ENCODE measurements at regions not wholly inside any gene's neighbourhood (a gene's known extent, or its start where the extent isn't known, plus 50 kb on each side); places are given as distances from the start of the nearest gene placed in this dataset.

GRCh38 chr5:112573441-112573840 lies 154.4 kb upstream of the EPB41L4A start:
- TF ChIP-seq CTCF (IDR thresholded peaks at IDR 0.05) = no peak
- no peaks in the 10 kb centered on the region for H3K36me3 ChIP-seq (ENCODE audit: low read depth, missing control alignments)
- intact Hi-C loops (cut with DNase I; ENCODE audit: low total_unique reads) = no loop called here
- no peaks in the 10 kb centered on the region for H3K9me3 ChIP-seq
- H3K4me3 ChIP-seq = no peak overlapping the region
- WGBS, 2 donors = 91 to 95% methylated on average over 3 of the region's 3 CpGs
- no peak for DNase-seq
- no peak overlapping the region for H3K27ac ChIP-seq
- H3K27me3 ChIP-seq = no peaks in the 10 kb centered on the region
- peaks cover 4% of the 10 kb centered on the region for H3K4me1 ChIP-seq

DNA sequence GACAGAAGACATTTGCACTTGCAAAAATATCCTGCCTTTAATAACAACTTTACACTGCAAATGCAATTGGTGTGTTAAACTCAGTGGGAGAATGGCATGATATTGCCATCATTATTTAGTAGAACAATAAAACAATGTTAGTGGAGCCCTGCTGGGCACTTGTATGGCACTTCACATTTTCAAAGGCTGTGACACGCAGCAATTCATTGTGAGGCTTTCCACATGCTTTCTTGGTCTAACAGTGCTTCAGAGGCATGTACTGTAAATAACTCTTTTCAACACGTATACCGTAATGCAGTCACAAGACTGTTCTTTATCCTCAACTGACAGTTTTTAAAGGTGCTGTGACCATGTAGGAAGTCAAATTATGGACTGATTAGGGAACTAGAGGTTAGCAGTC lies 155.5 kb upstream of the EPB41L4A start:
- no peaks in the 10 kb centered on the region for H3K36me3 ChIP-seq (ENCODE audit: low read depth, missing control alignments)
- no peaks in the 10 kb centered on the region for H3K27me3 ChIP-seq
- peaks cover 4% of the 10 kb centered on the region for H3K4me1 ChIP-seq
- no peak overlapping the region for H3K4me3 ChIP-seq
- H3K27ac ChIP-seq = no peak overlapping the region
- no peaks in the 10 kb centered on the region for H3K9me3 ChIP-seq
- TF ChIP-seq POLR2A (IDR thresholded peaks at IDR 0.05) = no peak
- TF ChIP-seq CTCF (IDR thresholded peaks at IDR 0.05) = no peak
- DNase-seq = no peak
- 71 to 82% methylated on average over 3 of the region's 3 CpGs for WGBS, 2 donors
- intact Hi-C loops (cut with DNase I; ENCODE audit: low total_unique reads) = no loop called here

GRCh38 chr5:112576298-112576925 lies 157.3 kb upstream of the EPB41L4A start:
- Histone ChIP-seq H3K4me1 (peaks cover 4% of the 10 kb centered on the region), H3K36me3 (ENCODE audit: low read depth, missing control alignments) (no peaks in the 10 kb centered on the region), H3K9me3 (no peaks in the 10 kb centered on the region), H3K4me3 (no peak overlapping the region), H3K27ac (peak overlapping the region in 1 of 2 donors; percentile 36), H3K27me3 (no peaks in the 10 kb centered on the region)
- DNase-seq = peak; percentile 23
- no peak for TF ChIP-seq CTCF (IDR thresholded peaks at IDR 0.05)
- TF ChIP-seq POLR2A (IDR thresholded peaks at IDR 0.05) = no peak
- intact Hi-C loops (cut with DNase I; ENCODE audit: low total_unique reads) = no loop called here
- WGBS, 2 donors = 43 to 61% methylated on average over 3 of the region's 3 CpGs

DNA sequence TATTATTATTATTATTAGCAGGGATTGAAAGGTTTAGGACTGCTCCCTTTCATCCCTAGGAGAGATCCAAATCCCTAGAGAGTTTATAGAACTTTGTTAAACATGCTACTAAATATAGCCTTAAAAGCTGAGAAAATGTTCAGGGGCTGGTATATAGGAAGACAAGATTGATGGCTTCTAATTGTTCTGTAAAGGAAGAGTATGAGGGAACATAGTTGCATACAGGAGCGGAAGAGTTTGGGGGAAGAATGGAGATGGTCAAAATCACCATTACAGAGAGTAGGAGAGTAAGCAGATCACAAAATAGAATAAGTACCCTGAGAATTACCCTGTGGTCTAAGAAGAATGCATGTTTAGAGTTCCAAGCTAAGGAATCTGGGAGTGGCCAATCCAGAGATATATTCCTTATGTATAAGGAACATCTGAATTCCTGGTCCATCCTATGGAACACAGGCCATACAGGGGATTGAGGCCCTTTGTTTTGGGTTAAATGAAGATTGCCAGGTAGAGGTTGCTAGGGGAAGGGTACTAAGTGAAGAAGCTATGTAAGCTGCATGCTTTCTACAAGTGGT lies 158.0 kb upstream of the APC start:
- intact Hi-C loops (cut with DNase I; ENCODE audit: low total_unique reads) = no loop called here
- DNase-seq = no peak
- no peaks in the 10 kb centered on the region for H3K9me3 ChIP-seq
- 95 to 97% methylated on average over 1 of the region's 1 CpG for WGBS, 2 donors
- H3K27me3 ChIP-seq = no peaks in the 10 kb centered on the region
- no peak overlapping the region for H3K4me3 ChIP-seq
- no peaks in the 10 kb centered on the region for H3K36me3 ChIP-seq (ENCODE audit: low read depth, missing control alignments)
- no peak for TF ChIP-seq CTCF (IDR thresholded peaks at IDR 0.05)
- no peak for TF ChIP-seq POLR2A (IDR thresholded peaks at IDR 0.05)
- peaks cover 4% of the 10 kb centered on the region for H3K4me1 ChIP-seq
- H3K27ac ChIP-seq = no peak overlapping the region

- no peaks in the 10 kb centered on the region for H3K27me3 ChIP-seq
- H3K4me3 ChIP-seq = no peak overlapping the region
- no peaks in the 10 kb centered on the region for H3K36me3 ChIP-seq (ENCODE audit: low read depth, missing control alignments)
- no peaks in the 10 kb centered on the region for H3K4me1 ChIP-seq
- H3K27ac ChIP-seq = no peak overlapping the region
- 95 to 97% methylated on average over 9 of the region's 9 CpGs for WGBS, 2 donors
- no peaks in the 10 kb centered on the region for H3K9me3 ChIP-seq
- TF ChIP-seq POLR2A (IDR thresholded peaks at IDR 0.05) (no peak), CTCF (IDR thresholded peaks at IDR 0.05) (no peak)
- intact Hi-C loops (cut with DNase I; ENCODE audit: low total_unique reads) = no loop called here
- DNase-seq = no peak
These were observed 155.8 kb upstream of the APC start for GRCh38 chr5:112581811-112582320.
